Endothelial cell of umbilical vein (primary cell): ENCODE measurements at regions not wholly inside any gene's neighbourhood (a gene's known extent, or its start where the extent isn't known, plus 50 kb on each side); places are given as distances from the start of the nearest gene placed in this dataset.

ENCODE experiments used
- BruUV-seq: library from RNA; stranded (reverse); fragments of 400-500 nt; replicated peaks from 2 replicates; lab custom pipeline; 2021; lab: Mats Ljungman, UMichigan
- CTCF ChIA-PET: fragments of 300-600, 350-600 bp; sonication (Branson Sonifier 250); formaldehyde crosslinking; loops from one replicate; lab custom pipeline; 2021; ENCODE audit warnings: antibody characterized with exemption, inconsistent platforms; lab: Charles Lee
- POLR2A ChIA-PET: fragments of 300-600, 350-600 bp; sonication (Branson Sonifier 250); formaldehyde crosslinking; loops from one replicate; lab custom pipeline; 2021; ENCODE audit warnings: antibody characterized with exemption, inconsistent platforms; lab: Charles Lee
- DNase-seq: peaks from one replicate; pipeline ENCODE4 v3.0.0-alpha.2; 2011; ENCODE audit warnings: low read depth, low spot score
- FAIRE-seq: peaks from 2 replicates; lab custom pipeline; 2011; peaks lifted over from hg19 to GRCh38; lab: Jason Lieb, UNC
- H2AFZ ChIP-seq: 2 replicates; pipeline ENCODE4 v1.6.0; 2012; ENCODE audit warnings: low read depth, low read length, control low read depth, inconsistent platforms
- H3K27ac ChIP-seq: 2 replicates; pipeline ENCODE4 v1.5.1; 2011; ENCODE audit warnings: low read depth, mild to moderate bottlenecking, control low read depth, low read length, moderate library complexity; ENCODE audit not compliant: insufficient read depth
- H3K27me3 ChIP-seq, 2 experiments: 2 replicates each; pipeline versions ENCODE4 v1.6.0 to v1.6.1; 2011; ENCODE audit warnings: low read length in 2 of 2, mixed read lengths in 1 of 2; ENCODE audit not compliant: control insufficient read depth in 2 of 2, insufficient read depth in 2 of 2
- H3K36me3 ChIP-seq, 2 experiments: 2 replicates in 1 of 2; 3 replicates in 1 of 2; pipeline ENCODE4 v1.5.1; 2011; ENCODE audit warnings: low read length in 2 of 2, mild to moderate bottlenecking in 1 of 2, moderate library complexity in 1 of 2; ENCODE audit not compliant: control insufficient read depth in 2 of 2, insufficient read depth in 2 of 2; ENCODE audit errors: extremely low read depth in 1 of 2
- H3K4me1 ChIP-seq: 3 replicates; pipeline ENCODE4 v1.5.1; 2011; ENCODE audit warnings: mild to moderate bottlenecking, low read length; ENCODE audit not compliant: control insufficient read depth, insufficient read depth; ENCODE audit errors: extremely low read depth
- H3K4me2 ChIP-seq: 2 replicates; pipeline ENCODE4 v1.6.1; 2011; ENCODE audit warnings: low read length, control low read depth, mixed read lengths; ENCODE audit not compliant: insufficient read depth
- H3K4me3 ChIP-seq, 3 experiments: fragments of 200-600 bp in 1 of 3; sonication (generic), shearing (Covaris generic) in 1 of 3; replicated peaks in 1 of 3; 2 replicates each; pipeline ENCODE4 v1.5.1; 2011 to 2016; ENCODE audit warnings: control low read depth in 3 of 3, low read length in 3 of 3, mild to moderate bottlenecking in 2 of 3, inconsistent platforms in 1 of 3, low read depth in 1 of 3, moderate library complexity in 1 of 3; ENCODE audit not compliant: insufficient read depth in 1 of 3
- H3K79me2 ChIP-seq: 2 replicates; pipeline ENCODE4 v1.6.0; 2012; ENCODE audit warnings: low read length, inconsistent platforms; ENCODE audit not compliant: control insufficient read depth, insufficient read depth
- H3K9ac ChIP-seq: replicated peaks from 2 replicates; pipeline ENCODE3; 2011; ENCODE audit warnings: low read length, control low read depth; ENCODE audit not compliant: insufficient read depth; ENCODE audit errors: extremely low read depth
- H3K9me1 ChIP-seq: replicated peaks from 3 replicates; pipeline ENCODE4 v1.6.0; 2011; ENCODE audit warnings: mild to moderate bottlenecking, low read length; ENCODE audit not compliant: control insufficient read depth, insufficient read depth; ENCODE audit errors: extremely low read depth
- H3K9me3 ChIP-seq: replicated peaks from 2 replicates; pipeline ENCODE4 v1.5.1; 2012; ENCODE audit warnings: low read length, inconsistent platforms; ENCODE audit not compliant: control insufficient read depth, insufficient read depth
- H4K20me1 ChIP-seq: replicated peaks from 2 replicates; pipeline ENCODE3; 2011; ENCODE audit warnings: mild to moderate bottlenecking, low read length; ENCODE audit not compliant: control insufficient read depth, insufficient read depth; ENCODE audit errors: extremely low read depth
- EZH2 ChIP-seq: IDR thresholded peaks from 2 replicates; pipeline ENCODE4 v1.6.1; 2012; ENCODE audit warnings: borderline replicate concordance, low read depth, mild to moderate bottlenecking, moderate library complexity, low read length, inconsistent platforms; ENCODE audit not compliant: severe bottlenecking
- FOS ChIP-seq: IDR thresholded peaks from 2 replicates; pipeline ENCODE4 v1.6.1; 2011; ENCODE audit warnings: mild to moderate bottlenecking, low read length, moderate library complexity, borderline replicate concordance; ENCODE audit not compliant: insufficient read depth
- GATA2 ChIP-seq: IDR thresholded peaks from 2 replicates; pipeline ENCODE4 v1.7.0; 2011; ENCODE audit warnings: low read depth, mild to moderate bottlenecking, moderate library complexity, mixed read lengths, low read length; ENCODE audit not compliant: insufficient read length, insufficient read depth
- JUN ChIP-seq: IDR thresholded peaks from 2 replicates; pipeline ENCODE4 v1.6.1; 2011; ENCODE audit warnings: borderline replicate concordance, low read depth; ENCODE audit not compliant: insufficient read length, insufficient read depth
- MYC ChIP-seq: IDR thresholded peaks from one replicate; pipeline ENCODE4 v1.6.1; 2011; ENCODE audit warnings: mild to moderate bottlenecking, low read depth, low read length
- POLR2A ChIP-seq: IDR thresholded peaks from 2 replicates; pipeline ENCODE4 v1.6.1; 2012; ENCODE audit warnings: low read depth, mild to moderate bottlenecking, control low read depth, low read length
- POLR2AphosphoS5 ChIP-seq: IDR thresholded peaks from 2 replicates; pipeline ENCODE4 v1.6.1; 2012; ENCODE audit warnings: low read depth, mild to moderate bottlenecking, control low read depth, low read length, moderate library complexity; ENCODE audit not compliant: insufficient read depth
- dilution Hi-C: fragments of 300-500 bp; cut with MboI; formaldehyde crosslinking; loops from one replicate; pipeline ENCODE4 v1.15.0; 2019; ENCODE audit warnings: low sequenced_read_pairs; ENCODE audit not compliant: extremely low pct_ligation_motif_present
- intact Hi-C: fragments of 100-400 bp; cut with micrococcal nuclease; formaldehyde crosslinking; loops from one replicate; pipeline ENCODE4 v1.10.0; 2022
- TF ChIP-seq, protein P1 (sequence below), 2 donors: IDR thresholded peaks; 1 replicate in 1 of 2; 2 replicates in 1 of 2; pipeline ENCODE4 v1.5.1; 2011; ENCODE audit warnings: low read length in 2 of 2, mild to moderate bottlenecking in 2 of 2, moderate library complexity in 2 of 2, control low read depth in 1 of 2, inconsistent platforms in 1 of 2, low read depth in 1 of 2; ENCODE audit not compliant: insufficient read depth in 1 of 2; ENCODE audit errors: extremely low read depth in 1 of 2
- TF ChIP-seq, protein P2 (sequence below): IDR thresholded peaks from 2 replicates; pipeline ENCODE4 v1.6.1; 2011; ENCODE audit not compliant: insufficient read depth, insufficient read length

DNA sequence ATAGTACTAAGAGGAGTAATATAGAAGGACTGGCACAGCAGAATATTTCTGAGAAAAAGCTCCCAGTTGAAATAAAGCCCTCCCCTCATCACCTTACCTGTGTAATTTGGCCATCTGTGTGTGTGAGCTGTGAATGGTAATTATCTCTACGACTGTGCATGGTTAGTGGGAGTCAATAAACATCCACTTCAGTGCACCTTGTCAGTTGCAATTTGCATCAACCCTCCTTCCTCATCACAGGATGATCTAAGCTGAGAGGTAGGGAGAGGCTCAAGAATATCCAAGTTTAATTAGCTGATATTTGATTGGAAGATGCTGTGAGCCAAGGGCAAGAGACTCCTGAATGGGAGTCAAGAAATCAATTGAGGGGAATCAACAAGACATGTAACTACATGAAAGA lies 694.9 kb upstream of the KLHL29 start:
- no peaks in the 10 kb centered on the region for H3K27me3 ChIP-seq
- no peak overlapping the region for H2AFZ ChIP-seq
- no peaks in the 10 kb centered on the region for H3K79me2 ChIP-seq
- FAIRE-seq (no peak), DNase-seq (no peak)
- H3K4me3 ChIP-seq: no peak overlapping the region
- H3K27ac ChIP-seq: no peak overlapping the region
- H3K4me1 ChIP-seq: no peaks in the 10 kb centered on the region
- BruUV-seq: no TSS peak
- no peak overlapping the region for H3K9ac ChIP-seq
- peaks cover 3% of the 10 kb centered on the region for H3K9me3 ChIP-seq
- no peaks in the 10 kb centered on the region for H3K36me3 ChIP-seq
- dilution Hi-C loops: no loop called here
- CTCF ChIA-PET: no interaction called here
- no peaks in the 10 kb centered on the region for H4K20me1 ChIP-seq
- intact Hi-C loops: no loop called here
- POLR2A ChIA-PET: no interaction called here
- no peak overlapping the region for H3K4me2 ChIP-seq
- no peak for TF ChIP-seq GATA2
- TF ChIP-seq FOS: no peak
- TF ChIP-seq, protein P1, sequence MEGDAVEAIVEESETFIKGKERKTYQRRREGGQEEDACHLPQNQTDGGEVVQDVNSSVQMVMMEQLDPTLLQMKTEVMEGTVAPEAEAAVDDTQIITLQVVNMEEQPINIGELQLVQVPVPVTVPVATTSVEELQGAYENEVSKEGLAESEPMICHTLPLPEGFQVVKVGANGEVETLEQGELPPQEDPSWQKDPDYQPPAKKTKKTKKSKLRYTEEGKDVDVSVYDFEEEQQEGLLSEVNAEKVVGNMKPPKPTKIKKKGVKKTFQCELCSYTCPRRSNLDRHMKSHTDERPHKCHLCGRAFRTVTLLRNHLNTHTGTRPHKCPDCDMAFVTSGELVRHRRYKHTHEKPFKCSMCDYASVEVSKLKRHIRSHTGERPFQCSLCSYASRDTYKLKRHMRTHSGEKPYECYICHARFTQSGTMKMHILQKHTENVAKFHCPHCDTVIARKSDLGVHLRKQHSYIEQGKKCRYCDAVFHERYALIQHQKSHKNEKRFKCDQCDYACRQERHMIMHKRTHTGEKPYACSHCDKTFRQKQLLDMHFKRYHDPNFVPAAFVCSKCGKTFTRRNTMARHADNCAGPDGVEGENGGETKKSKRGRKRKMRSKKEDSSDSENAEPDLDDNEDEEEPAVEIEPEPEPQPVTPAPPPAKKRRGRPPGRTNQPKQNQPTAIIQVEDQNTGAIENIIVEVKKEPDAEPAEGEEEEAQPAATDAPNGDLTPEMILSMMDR (IDR thresholded peaks at IDR 0.05; ENCODE audit: extremely low read depth in 1 of 2, insufficient read depth in 1 of 2, low read depth in 1 of 2, low read length in 2 of 2): no peak
- TF ChIP-seq POLR2A: no peak
- TF ChIP-seq EZH2: no peak
- TF ChIP-seq, protein P2, sequence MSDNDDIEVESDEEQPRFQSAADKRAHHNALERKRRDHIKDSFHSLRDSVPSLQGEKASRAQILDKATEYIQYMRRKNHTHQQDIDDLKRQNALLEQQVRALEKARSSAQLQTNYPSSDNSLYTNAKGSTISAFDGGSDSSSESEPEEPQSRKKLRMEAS: no peak
- no peak for TF ChIP-seq MYC
- TF ChIP-seq JUN: no peak
- no peak for TF ChIP-seq POLR2AphosphoS5
- H3K9me1 ChIP-seq: no peaks in the 10 kb centered on the region
